T-helper 17 cell (primary cell): ENCODE measurements at regions not wholly inside any gene's neighbourhood (a gene's known extent, or its start where the extent isn't known, plus 50 kb on each side); places are given as distances from the start of the nearest gene placed in this dataset.

ENCODE experiments used
- ATAC-seq: fragments of 150-1000 bp; cut with Tn5 transposase; 2 replicates; pipeline ENCODE4 v1.10.0; 2021; ENCODE audit warnings: mild to moderate bottlenecking, moderate library complexity
- DNase-seq, 3 donors: peaks; one replicate each; pipeline versions ENCODE4 v3.0.0 to v3.0.0-alpha.2; 2020 to 2021
- H3K9me3 ChIP-seq: one replicate; pipeline ENCODE4 v1.7.0; 2013; ENCODE audit warnings: low read length, mild to moderate bottlenecking; ENCODE audit not compliant: control insufficient read depth, poor library complexity, severe bottlenecking
- H3K27ac Mint-ChIP-seq: one replicate; pipeline ENCODE4 v1.8.0; 2022; ENCODE audit warnings: mild to moderate bottlenecking, moderate library complexity, mixed read lengths
- H3K27me3 Mint-ChIP-seq: one replicate; pipeline ENCODE4 v1.8.0; 2022; ENCODE audit warnings: mixed read lengths
- H3K36me3 Mint-ChIP-seq: one replicate; pipeline ENCODE4 v1.8.0; 2022; ENCODE audit warnings: low read depth, mixed read lengths
- H3K4me1 Mint-ChIP-seq: one replicate; pipeline ENCODE4 v1.8.0; 2022; ENCODE audit warnings: mild to moderate bottlenecking, mixed read lengths
- H3K4me3 Mint-ChIP-seq: one replicate; pipeline ENCODE4 v1.8.0; 2022; ENCODE audit warnings: mild to moderate bottlenecking, moderate library complexity, mixed read lengths

GRCh38 chr1:209527993-209528717 lies 55.4 kb upstream of the CAMK1G start:
- Mint-ChIP-seq H3K27ac (no peak overlapping the region), H3K4me3 (no peak overlapping the region), H3K4me1 (peaks cover 3% of the 10 kb centered on the region), H3K36me3 (peaks cover 3% of the 10 kb centered on the region), H3K27me3 (peaks cover 90% of the 10 kb centered on the region)
- DNase-seq (no peak), ATAC-seq (no peak)
- no peaks in the 10 kb centered on the region for H3K9me3 ChIP-seq

GRCh38 chr1:209529233-209529632 lies 54.3 kb upstream of the CAMK1G start:
- ATAC-seq (no peak), DNase-seq (no peak)
- Mint-ChIP-seq H3K36me3 (peaks cover 4% of the 10 kb centered on the region), H3K27ac (no peak overlapping the region), H3K4me3 (no peak overlapping the region), H3K4me1 (peaks cover 3% of the 10 kb centered on the region), H3K27me3 (peaks cover 88% of the 10 kb centered on the region)
- no peaks in the 10 kb centered on the region for H3K9me3 ChIP-seq

GRCh38 chr1:209531006-209531405 lies 52.5 kb upstream of the CAMK1G start:
- no peak for DNase-seq
- peaks cover 3% of the 10 kb centered on the region for H3K36me3 Mint-ChIP-seq
- no peaks in the 10 kb centered on the region for H3K9me3 ChIP-seq
- H3K27me3 Mint-ChIP-seq = peaks cover 91% of the 10 kb centered on the region
- no peak for ATAC-seq
- no peak overlapping the region for H3K27ac Mint-ChIP-seq
- no peak overlapping the region for H3K4me3 Mint-ChIP-seq
- no peaks in the 10 kb centered on the region for H3K4me1 Mint-ChIP-seq

GRCh38 chr1:209531549-209531948 lies 52.0 kb upstream of the CAMK1G start:
- Mint-ChIP-seq H3K36me3 (peaks cover 3% of the 10 kb centered on the region), H3K4me1 (no peaks in the 10 kb centered on the region), H3K4me3 (no peak overlapping the region), H3K27me3 (peaks cover 91% of the 10 kb centered on the region), H3K27ac (no peak overlapping the region)
- no peaks in the 10 kb centered on the region for H3K9me3 ChIP-seq
- DNase-seq (no peak), ATAC-seq (no peak)
